HepG2 (cell line): ENCODE measurements at regions not wholly inside any gene's neighbourhood (a gene's known extent, or its start where the extent isn't known, plus 50 kb on each side); places are given as distances from the start of the nearest gene placed in this dataset.
"Not testable (repeated sequence)": the region's sequence is repeated elsewhere in the genome, so short reads cannot be mapped to it uniquely, and the experiment has no call there.

Experiments used
- ATAC-seq: fragments of 200-7000 bp; cut with Tn5 transposase; 3 replicates; pipeline ENCODE4 v1.9.1; 2020; ENCODE audit warnings: mild to moderate bottlenecking, moderate library complexity
- BruUV-seq: library from RNA; stranded (reverse); fragments of 400-500 nt; replicated peaks from 2 replicates; lab custom pipeline; 2021; lab: Mats Ljungman, UMichigan
- CTCF ChIA-PET: fragments of 300-600 bp; formaldehyde crosslinking; extraction: SDS; loops from one replicate; lab custom pipeline; 2021; ENCODE audit warnings: low total read pairs, inconsistent platforms, low intra/inter-chr PET ratio; lab: Yijun Ruan, JAX
- POLR2A ChIA-PET: fragments of 350-600 bp; sonication (Branson Sonifier 250); formaldehyde crosslinking; loops from one replicate; lab custom pipeline; 2020; ENCODE audit warnings: antibody characterized with exemption, inconsistent platforms; lab: Yijun Ruan, JAX
- DNase-seq: peaks from one replicate; pipeline ENCODE4 v3.0.0-alpha.2; 2015; ENCODE audit warnings: low spot score
- FAIRE-seq: peaks from 3 replicates; lab custom pipeline; 2011; peaks lifted over from hg19 to GRCh38; lab: Jason Lieb, UNC
- H2AFZ ChIP-seq: one replicate; pipeline ENCODE4 v1.6.1; 2011; ENCODE audit warnings: low read length, inconsistent platforms
- H3K27ac ChIP-seq: fragments of 300-600 bp; 3 replicates; pipeline ENCODE4 v1.8.0; 2011; ENCODE audit warnings: mixed run types, mild to moderate bottlenecking, mixed read lengths, low read length, inconsistent platforms; ENCODE audit not compliant: insufficient read depth; ENCODE audit errors: extremely low read length
- H3K27me3 ChIP-seq, 2 experiments: fragments of 200-600 bp in 1 of 2; 2 replicates in 1 of 2; 3 replicates in 1 of 2; pipeline versions ENCODE4 v1.6.0 to v1.8.0; 2011; ENCODE audit warnings: low read length in 2 of 2, mild to moderate bottlenecking in 2 of 2, moderate library complexity in 2 of 2, inconsistent platforms in 1 of 2; ENCODE audit not compliant: insufficient read depth in 2 of 2, control insufficient read depth in 1 of 2
- H3K36me3 ChIP-seq, 2 experiments: fragments of 200-600 bp in 1 of 2; replicated peaks in 1 of 2; 2 replicates in 1 of 2; 3 replicates in 1 of 2; pipeline versions ENCODE4 v1.5.1 to v1.8.0; 2011; ENCODE audit warnings: low read length in 2 of 2, inconsistent platforms in 1 of 2; ENCODE audit not compliant: insufficient read depth in 2 of 2, control insufficient read depth in 1 of 2
- H3K4me1 ChIP-seq: 2 replicates; pipeline ENCODE4 v1.5.1; 2012; ENCODE audit warnings: low read length, inconsistent platforms; ENCODE audit not compliant: insufficient read depth
- H3K4me2 ChIP-seq: 2 replicates; pipeline ENCODE4 v1.6.0; 2011; ENCODE audit warnings: low read depth, low read length, inconsistent platforms
- H3K4me3 ChIP-seq, 3 experiments: fragments of 200-600 bp in 1 of 3; sonication (generic), shearing (Covaris generic) in 1 of 3; replicated peaks in 1 of 3; 2 replicates each; pipeline ENCODE4 v1.5.1; 2011 to 2016; ENCODE audit warnings: low read length in 3 of 3, inconsistent platforms in 2 of 3, low read depth in 2 of 3, mild to moderate bottlenecking in 2 of 3, control low read depth in 1 of 3, mixed read lengths in 1 of 3; ENCODE audit not compliant: insufficient read depth in 1 of 3
- H3K79me2 ChIP-seq: one replicate; pipeline ENCODE4 v1.6.1; 2011; ENCODE audit warnings: low read length, inconsistent platforms; ENCODE audit not compliant: insufficient read depth
- H3K9ac ChIP-seq: 2 replicates; pipeline ENCODE4 v1.6.0; 2011; ENCODE audit warnings: mild to moderate bottlenecking, low read depth, low read length, inconsistent platforms; ENCODE audit not compliant: insufficient read depth
- H3K9me3 ChIP-seq: 2 replicates; pipeline ENCODE4 v1.5.1; 2012; ENCODE audit warnings: mild to moderate bottlenecking, low read length
- H4K20me1 ChIP-seq: 2 replicates; pipeline ENCODE4 v1.6.0; 2011; ENCODE audit warnings: inconsistent platforms, mild to moderate bottlenecking, low read length, moderate library complexity; ENCODE audit not compliant: insufficient read depth
- NFYB ChIP-seq: sonication (generic); formaldehyde crosslinking; IDR thresholded peaks from 2 replicates; pipeline ENCODE4 v1.4.0; 2020; ENCODE audit warnings: missing genetic modification reagents
- ZNF768 ChIP-seq: sonication (generic); formaldehyde crosslinking; IDR thresholded peaks from 2 replicates; pipeline ENCODE4 v1.4.0; 2020; ENCODE audit warnings: missing genetic modification reagents
- WGBS: methylation state at CpG from one replicate; pipeline ENCODE4 v1.1.6; 2017; ENCODE audit warnings: low lambda C conversion rate; 5-methylcytosine and 5-hydroxymethylcytosine counted together
- in situ Hi-C: cut with HindIII; loops from 2 replicates; pipeline ENCODE4 v1.10.0; 2017; ENCODE audit warnings: low pct_unique_long_range_greater_than_20kb; ENCODE audit not compliant: extremely low pct_ligation_motif_present
- intact Hi-C: fragments of 100-400 bp; cut with micrococcal nuclease; formaldehyde crosslinking; loops from one replicate; pipeline ENCODE4 v1.10.0; 2022; ENCODE audit not compliant: unreplicated experiment

GRCh38 chr6:4725136-4725760, 51.0 kb upstream of the CDYL start:
- FAIRE-seq, H4K20me1 ChIP-seq, H2AFZ ChIP-seq, CTCF ChIA-PET, H3K9me3 ChIP-seq, H3K4me2 ChIP-seq, POLR2A ChIA-PET, H3K4me3 ChIP-seq, H3K27ac ChIP-seq, H3K36me3 ChIP-seq, BruUV-seq, H3K9ac ChIP-seq, ATAC-seq, DNase-seq, H3K27me3 ChIP-seq, H3K79me2 ChIP-seq, in situ Hi-C loops: not testable (repeated sequence)
- 79% methylated on average over 19 of the region's 36 CpGs for WGBS
- peak; percentile 29; the same call in 1 of the 2 replicates for TF ChIP-seq ZNF768 (CRISPR knock-in tag)
- intact Hi-C loops: loop anchor here (5.0 kb wide), 1 partner anchor 122 kb away; no protein-coding TSS in a partner anchor
- H3K4me1 ChIP-seq: peaks cover 12% of the 10 kb centered on the region

- POLR2A ChIA-PET, BruUV-seq, H3K79me2 ChIP-seq, H3K27me3 ChIP-seq, CTCF ChIA-PET, ATAC-seq, H3K9me3 ChIP-seq, H4K20me1 ChIP-seq, H2AFZ ChIP-seq, H3K9ac ChIP-seq, in situ Hi-C loops, H3K4me3 ChIP-seq, DNase-seq, H3K4me2 ChIP-seq, H3K36me3 ChIP-seq, H3K27ac ChIP-seq, FAIRE-seq: not testable (repeated sequence)
- 32% methylated on average over 7 of the region's 7 CpGs for WGBS
- TF ChIP-seq NFYB: peak; percentile 61
- H3K4me1 ChIP-seq: peaks cover 12% of the 10 kb centered on the region
- intact Hi-C loops: loop anchor here (5.0 kb wide), 1 partner anchor 123 kb away; no protein-coding TSS in a partner anchor
Measured at GRCh38 chr6:4724727-4725126, 51.5 kb upstream of the CDYL start.
